ENCODE measurements at regions not wholly inside any gene's neighbourhood (a gene's known extent, or its start where the extent isn't known, plus 50 kb on each side); places are given as distances from the start of the nearest gene placed in this dataset.

DNA sequence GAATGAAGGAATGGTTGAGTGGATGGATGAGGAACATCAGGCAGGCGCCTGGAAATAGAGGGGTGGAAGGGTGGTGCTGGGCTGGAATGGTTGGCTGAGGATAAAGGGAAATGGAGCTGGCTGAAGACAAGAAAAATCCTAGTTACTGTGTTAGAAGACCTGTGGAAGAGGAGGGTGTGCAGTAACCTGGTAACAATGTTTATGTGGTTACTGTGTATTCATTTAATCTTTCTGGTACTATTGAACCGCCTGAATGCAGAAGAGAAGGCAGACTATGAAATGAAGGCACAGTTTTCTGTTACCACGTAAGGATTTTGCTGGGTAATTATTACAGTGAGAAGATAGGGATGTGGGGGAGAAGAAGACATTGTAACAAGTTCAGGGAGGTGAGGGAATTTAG is 110.3 kb upstream of the MGAT5 start:
- H3K9ac ChIP-seq, result no peak overlapping the region
- H3K79me2 ChIP-seq (ENCODE audit: insufficient read depth), result peaks cover 20% of the 10 kb centered on the region
- H3K9me2 ChIP-seq, result no peaks in the 10 kb centered on the region
- no peaks in the 10 kb centered on the region for H4K20me1 ChIP-seq (ENCODE audit: insufficient read depth)
- no peaks in the 10 kb centered on the region for H3K9me3 ChIP-seq
- TF ChIP-seq RFX5 (IDR thresholded peaks at IDR 0.05; ENCODE audit: low read length) (no peak), ELF1 (IDR thresholded peaks at IDR 0.05) (no peak), RXRA (IDR thresholded peaks at IDR 0.05; ENCODE audit: borderline replicate concordance, low read depth) (no peak), GABPA (IDR thresholded peaks at IDR 0.05; ENCODE audit: low read depth) (no peak), YY1 (IDR thresholded peaks at IDR 0.05; ENCODE audit: low read depth) (no peak), MXI1 (IDR thresholded peaks at IDR 0.05; ENCODE audit: low read depth, low read length) (no peak), RAD21 (IDR thresholded peaks at IDR 0.05; ENCODE audit: low read length) (no peak), CTCF (IDR thresholded peaks at IDR 0.05) (no peak), SMC3 (IDR thresholded peaks at IDR 0.05; ENCODE audit: low read depth, low read length) (no peak), TCF12 (IDR thresholded peaks at IDR 0.05) (no peak), FOSL2 (IDR thresholded peaks at IDR 0.05; ENCODE audit: borderline replicate concordance, low read depth) (no peak), CHD2 (IDR thresholded peaks at IDR 0.05; ENCODE audit: low read length, partially characterized antibody) (no peak), MEF2A (IDR thresholded peaks at IDR 0.05; ENCODE audit: borderline replicate concordance, low read depth) (no peak), EP300 (IDR thresholded peaks at IDR 0.05; ENCODE audit: borderline replicate concordance in 1 of 2, low read depth in 1 of 2, low read length in 1 of 2) (no peak)
- TF ChIP-seq, protein P1, sequence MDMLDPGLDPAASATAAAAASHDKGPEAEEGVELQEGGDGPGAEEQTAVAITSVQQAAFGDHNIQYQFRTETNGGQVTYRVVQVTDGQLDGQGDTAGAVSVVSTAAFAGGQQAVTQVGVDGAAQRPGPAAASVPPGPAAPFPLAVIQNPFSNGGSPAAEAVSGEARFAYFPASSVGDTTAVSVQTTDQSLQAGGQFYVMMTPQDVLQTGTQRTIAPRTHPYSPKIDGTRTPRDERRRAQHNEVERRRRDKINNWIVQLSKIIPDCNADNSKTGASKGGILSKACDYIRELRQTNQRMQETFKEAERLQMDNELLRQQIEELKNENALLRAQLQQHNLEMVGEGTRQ (IDR thresholded peaks at IDR 0.05; ENCODE audit: borderline replicate concordance, low read depth, low read length), result no peak
- TF ChIP-seq, protein P2, sequence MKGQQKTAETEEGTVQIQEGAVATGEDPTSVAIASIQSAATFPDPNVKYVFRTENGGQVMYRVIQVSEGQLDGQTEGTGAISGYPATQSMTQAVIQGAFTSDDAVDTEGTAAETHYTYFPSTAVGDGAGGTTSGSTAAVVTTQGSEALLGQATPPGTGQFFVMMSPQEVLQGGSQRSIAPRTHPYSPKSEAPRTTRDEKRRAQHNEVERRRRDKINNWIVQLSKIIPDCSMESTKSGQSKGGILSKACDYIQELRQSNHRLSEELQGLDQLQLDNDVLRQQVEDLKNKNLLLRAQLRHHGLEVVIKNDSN (IDR thresholded peaks at IDR 0.05; ENCODE audit: borderline replicate concordance, low read depth), result no peak
- TF ChIP-seq, protein P3, sequence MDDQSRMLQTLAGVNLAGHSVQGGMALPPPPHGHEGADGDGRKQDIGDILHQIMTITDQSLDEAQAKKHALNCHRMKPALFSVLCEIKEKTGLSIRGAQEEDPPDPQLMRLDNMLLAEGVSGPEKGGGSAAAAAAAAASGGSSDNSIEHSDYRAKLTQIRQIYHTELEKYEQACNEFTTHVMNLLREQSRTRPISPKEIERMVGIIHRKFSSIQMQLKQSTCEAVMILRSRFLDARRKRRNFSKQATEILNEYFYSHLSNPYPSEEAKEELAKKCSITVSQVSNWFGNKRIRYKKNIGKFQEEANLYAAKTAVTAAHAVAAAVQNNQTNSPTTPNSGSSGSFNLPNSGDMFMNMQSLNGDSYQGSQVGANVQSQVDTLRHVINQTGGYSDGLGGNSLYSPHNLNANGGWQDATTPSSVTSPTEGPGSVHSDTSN (IDR thresholded peaks at IDR 0.05), result no peak
- TF ChIP-seq, protein P4, sequence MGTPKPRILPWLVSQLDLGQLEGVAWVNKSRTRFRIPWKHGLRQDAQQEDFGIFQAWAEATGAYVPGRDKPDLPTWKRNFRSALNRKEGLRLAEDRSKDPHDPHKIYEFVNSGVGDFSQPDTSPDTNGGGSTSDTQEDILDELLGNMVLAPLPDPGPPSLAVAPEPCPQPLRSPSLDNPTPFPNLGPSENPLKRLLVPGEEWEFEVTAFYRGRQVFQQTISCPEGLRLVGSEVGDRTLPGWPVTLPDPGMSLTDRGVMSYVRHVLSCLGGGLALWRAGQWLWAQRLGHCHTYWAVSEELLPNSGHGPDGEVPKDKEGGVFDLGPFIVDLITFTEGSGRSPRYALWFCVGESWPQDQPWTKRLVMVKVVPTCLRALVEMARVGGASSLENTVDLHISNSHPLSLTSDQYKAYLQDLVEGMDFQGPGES (IDR thresholded peaks at IDR 0.05; ENCODE audit: low read depth, low read length), result no peak
- no peak overlapping the region for H3K4me3 ChIP-seq (ENCODE audit: low read depth in 2 of 2, low read length in 1 of 2)
- H2AFZ ChIP-seq (ENCODE audit: low read depth), result no peak overlapping the region
- CTCF ChIA-PET, result interaction anchor here (0.7 to 1.2 kb wide), 2 partner anchors 14 to 315 kb away, joined by 3 read pairs; no protein-coding TSS in a partner anchor
- POLR2A ChIA-PET, result no interaction called here
- peaks cover 14 to 33% of the 10 kb centered on the region in 2 experiments; a peak in 3 of 4 replicates for H3K4me1 ChIP-seq (ENCODE audit: control insufficient read depth in 1 of 2, insufficient read depth in 2 of 2, low read depth in 1 of 2, low read length in 1 of 2)
- H3K27ac ChIP-seq (ENCODE audit: low read depth in 2 of 2, low read length in 1 of 2), result no peak overlapping the region
- H3K27me3 ChIP-seq (ENCODE audit: insufficient read depth), result no peaks in the 10 kb centered on the region
- DNase-seq, result no peak
- WGBS (ENCODE audit: low lambda C conversion rate), result 89% methylated on average over 3 of the region's 3 CpGs
- no peaks in the 10 kb centered on the region for H3F3A ChIP-seq (replicated peaks; ENCODE audit: insufficient read depth)
- H3K36me3 ChIP-seq (replicated peaks in 1 of 2; ENCODE audit: control insufficient read depth in 1 of 2, insufficient read depth in 2 of 2, low read length in 1 of 2), result no peaks in the 10 kb centered on the region
- H3K4me2 ChIP-seq, result no peak overlapping the region
